ENCODE measurements at regions not wholly inside any gene's neighbourhood (a gene's known extent, or its start where the extent isn't known, plus 50 kb on each side); places are given as distances from the start of the nearest gene placed in this dataset.
A peak's percentile ranks its signal among the peaks of the same experiment; 100 is the strongest.

DNA sequence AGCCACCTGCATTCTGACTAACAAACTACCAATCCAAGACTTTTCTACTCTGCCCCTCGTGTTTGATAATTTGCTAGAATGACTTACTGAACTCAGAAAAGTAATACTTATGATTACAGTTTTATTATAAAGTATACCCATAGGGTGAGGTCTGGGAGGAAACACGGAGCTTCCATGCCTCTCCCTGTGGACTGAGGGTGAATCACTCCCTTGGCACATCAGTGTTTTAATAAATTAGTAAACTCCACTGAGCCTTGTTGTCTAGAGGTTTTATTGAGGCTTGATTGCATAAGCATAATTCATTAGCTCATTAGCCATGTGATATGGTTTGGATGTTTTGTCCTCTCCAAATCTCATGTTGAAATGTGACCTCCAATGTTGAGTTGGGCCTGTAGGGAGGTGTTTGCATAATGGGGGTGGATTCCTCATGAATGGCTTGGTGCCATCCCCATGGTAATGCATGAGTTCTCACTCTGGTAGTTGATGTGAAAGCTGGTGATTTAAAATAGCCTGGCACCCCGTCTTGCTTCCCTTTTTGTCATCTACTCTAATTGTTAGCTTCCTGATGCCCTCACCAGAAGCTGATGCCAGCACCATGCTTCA, 233.6 kb upstream of the TRPC7 start:
- Mint-ChIP-seq H3K4me3 (no peak overlapping the region), H3K4me1 (peaks cover 8% of the 10 kb centered on the region), H3K27ac (no peak overlapping the region), H3K27me3 (ENCODE audit: insufficient read depth, low read depth, poor library complexity) (no peaks in the 10 kb centered on the region), H3K36me3 (ENCODE audit: low read depth) (peaks cover 62% of the 10 kb centered on the region), H3K9me3 (peaks cover 52% of the 10 kb centered on the region)
- H2AFZ ChIP-seq: no peak overlapping the region
- no peaks in the 10 kb centered on the region for H3F3A ChIP-seq (replicated peaks; ENCODE audit: low read depth)
- H4K20me1 ChIP-seq (replicated peaks; ENCODE audit: insufficient read depth): no peaks in the 10 kb centered on the region
- ATAC-seq: no peak
- TF ChIP-seq, protein P1, sequence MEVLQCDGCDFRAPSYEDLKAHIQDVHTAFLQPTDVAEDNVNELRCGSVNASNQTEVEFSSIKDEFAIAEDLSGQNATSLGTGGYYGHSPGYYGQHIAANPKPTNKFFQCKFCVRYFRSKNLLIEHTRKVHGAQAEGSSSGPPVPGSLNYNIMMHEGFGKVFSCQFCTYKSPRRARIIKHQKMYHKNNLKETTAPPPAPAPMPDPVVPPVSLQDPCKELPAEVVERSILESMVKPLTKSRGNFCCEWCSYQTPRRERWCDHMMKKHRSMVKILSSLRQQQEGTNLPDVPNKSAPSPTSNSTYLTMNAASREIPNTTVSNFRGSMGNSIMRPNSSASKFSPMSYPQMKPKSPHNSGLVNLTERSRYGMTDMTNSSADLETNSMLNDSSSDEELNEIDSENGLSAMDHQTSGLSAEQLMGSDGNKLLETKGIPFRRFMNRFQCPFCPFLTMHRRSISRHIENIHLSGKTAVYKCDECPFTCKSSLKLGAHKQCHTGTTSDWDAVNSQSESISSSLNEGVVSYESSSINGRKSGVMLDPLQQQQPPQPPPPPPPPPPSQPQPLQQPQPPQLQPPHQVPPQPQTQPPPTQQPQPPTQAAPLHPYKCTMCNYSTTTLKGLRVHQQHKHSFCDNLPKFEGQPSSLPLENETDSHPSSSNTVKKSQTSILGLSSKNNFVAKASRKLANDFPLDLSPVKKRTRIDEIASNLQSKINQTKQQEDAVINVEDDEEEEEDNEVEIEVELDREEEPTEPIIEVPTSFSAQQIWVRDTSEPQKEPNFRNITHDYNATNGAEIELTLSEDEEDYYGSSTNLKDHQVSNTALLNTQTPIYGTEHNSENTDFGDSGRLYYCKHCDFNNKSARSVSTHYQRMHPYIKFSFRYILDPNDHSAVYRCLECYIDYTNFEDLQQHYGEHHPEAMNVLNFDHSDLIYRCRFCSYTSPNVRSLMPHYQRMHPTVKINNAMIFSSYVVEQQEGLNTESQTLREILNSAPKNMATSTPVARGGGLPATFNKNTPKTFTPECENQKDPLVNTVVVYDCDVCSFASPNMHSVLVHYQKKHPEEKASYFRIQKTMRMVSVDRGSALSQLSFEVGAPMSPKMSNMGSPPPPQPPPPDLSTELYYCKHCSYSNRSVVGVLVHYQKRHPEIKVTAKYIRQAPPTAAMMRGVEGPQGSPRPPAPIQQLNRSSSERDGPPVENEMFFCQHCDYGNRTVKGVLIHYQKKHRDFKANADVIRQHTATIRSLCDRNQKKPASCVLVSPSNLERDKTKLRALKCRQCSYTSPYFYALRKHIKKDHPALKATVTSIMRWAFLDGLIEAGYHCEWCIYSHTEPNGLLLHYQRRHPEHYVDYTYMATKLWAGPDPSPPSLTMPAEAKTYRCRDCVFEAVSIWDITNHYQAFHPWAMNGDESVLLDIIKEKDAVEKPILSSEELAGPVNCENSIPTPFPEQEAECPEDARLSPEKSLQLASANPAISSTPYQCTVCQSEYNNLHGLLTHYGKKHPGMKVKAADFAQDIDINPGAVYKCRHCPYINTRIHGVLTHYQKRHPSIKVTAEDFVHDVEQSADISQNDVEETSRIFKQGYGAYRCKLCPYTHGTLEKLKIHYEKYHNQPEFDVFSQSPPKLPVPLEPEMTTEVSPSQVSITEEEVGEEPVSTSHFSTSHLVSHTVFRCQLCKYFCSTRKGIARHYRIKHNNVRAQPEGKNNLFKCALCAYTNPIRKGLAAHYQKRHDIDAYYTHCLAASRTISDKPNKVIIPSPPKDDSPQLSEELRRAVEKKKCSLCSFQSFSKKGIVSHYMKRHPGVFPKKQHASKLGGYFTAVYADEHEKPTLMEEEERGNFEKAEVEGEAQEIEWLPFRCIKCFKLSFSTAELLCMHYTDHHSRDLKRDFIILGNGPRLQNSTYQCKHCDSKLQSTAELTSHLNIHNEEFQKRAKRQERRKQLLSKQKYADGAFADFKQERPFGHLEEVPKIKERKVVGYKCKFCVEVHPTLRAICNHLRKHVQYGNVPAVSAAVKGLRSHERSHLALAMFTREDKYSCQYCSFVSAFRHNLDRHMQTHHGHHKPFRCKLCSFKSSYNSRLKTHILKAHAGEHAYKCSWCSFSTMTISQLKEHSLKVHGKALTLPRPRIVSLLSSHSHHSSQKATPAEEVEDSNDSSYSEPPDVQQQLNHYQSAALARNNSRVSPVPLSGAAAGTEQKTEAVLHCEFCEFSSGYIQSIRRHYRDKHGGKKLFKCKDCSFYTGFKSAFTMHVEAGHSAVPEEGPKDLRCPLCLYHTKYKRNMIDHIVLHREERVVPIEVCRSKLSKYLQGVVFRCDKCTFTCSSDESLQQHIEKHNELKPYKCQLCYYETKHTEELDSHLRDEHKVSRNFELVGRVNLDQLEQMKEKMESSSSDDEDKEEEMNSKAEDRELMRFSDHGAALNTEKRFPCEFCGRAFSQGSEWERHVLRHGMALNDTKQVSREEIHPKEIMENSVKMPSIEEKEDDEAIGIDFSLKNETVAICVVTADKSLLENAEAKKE (CRISPR knock-in tag; IDR thresholded peaks at IDR 0.05): no peak
- TF ChIP-seq POLR2AphosphoS5 (IDR thresholded peaks at IDR 0.05; ENCODE audit: low read depth) (no peak), NANOG (IDR thresholded peaks at IDR 0.05; ENCODE audit: borderline replicate concordance) (no peak)
- H3K9me2 ChIP-seq (ENCODE audit: insufficient read depth): no peaks in the 10 kb centered on the region
- H3K27me3 ChIP-seq (ENCODE audit: insufficient read depth): no peaks in the 10 kb centered on the region
- no peaks in the 10 kb centered on the region for H3K4me1 ChIP-seq (ENCODE audit: insufficient read depth)
- peaks cover 25% of the 10 kb centered on the region for H3K36me3 ChIP-seq (ENCODE audit: insufficient read depth)
- H3K27ac ChIP-seq (ENCODE audit: low read depth): no peak overlapping the region
- H3K79me2 ChIP-seq (replicated peaks; ENCODE audit: insufficient read depth): no peaks in the 10 kb centered on the region
- no peak for DNase-seq (ENCODE audit: low spot score)
- H3K4me3 ChIP-seq: no peak overlapping the region
- H3K4me2 ChIP-seq: no peak overlapping the region

DNA sequence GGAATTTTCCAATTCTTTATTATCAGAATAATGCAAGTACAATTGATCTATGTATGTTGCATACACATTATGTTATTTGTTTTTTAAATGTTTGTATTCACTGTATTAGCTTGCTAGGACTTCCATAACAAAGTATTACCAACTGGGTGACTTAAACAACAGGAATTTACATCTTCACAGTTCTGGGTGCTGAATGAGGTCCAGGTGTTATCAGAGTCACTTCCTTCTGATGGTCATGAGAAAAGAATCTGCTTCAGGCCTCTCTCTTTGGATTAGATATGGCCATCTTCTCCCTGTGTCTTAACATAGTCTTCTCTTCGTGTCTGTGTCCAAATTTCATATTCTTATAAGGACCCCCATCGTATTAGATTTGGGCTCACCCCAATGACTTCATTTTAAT, 229.1 kb upstream of the TRPC7 start:
- TF ChIP-seq, protein P2, sequence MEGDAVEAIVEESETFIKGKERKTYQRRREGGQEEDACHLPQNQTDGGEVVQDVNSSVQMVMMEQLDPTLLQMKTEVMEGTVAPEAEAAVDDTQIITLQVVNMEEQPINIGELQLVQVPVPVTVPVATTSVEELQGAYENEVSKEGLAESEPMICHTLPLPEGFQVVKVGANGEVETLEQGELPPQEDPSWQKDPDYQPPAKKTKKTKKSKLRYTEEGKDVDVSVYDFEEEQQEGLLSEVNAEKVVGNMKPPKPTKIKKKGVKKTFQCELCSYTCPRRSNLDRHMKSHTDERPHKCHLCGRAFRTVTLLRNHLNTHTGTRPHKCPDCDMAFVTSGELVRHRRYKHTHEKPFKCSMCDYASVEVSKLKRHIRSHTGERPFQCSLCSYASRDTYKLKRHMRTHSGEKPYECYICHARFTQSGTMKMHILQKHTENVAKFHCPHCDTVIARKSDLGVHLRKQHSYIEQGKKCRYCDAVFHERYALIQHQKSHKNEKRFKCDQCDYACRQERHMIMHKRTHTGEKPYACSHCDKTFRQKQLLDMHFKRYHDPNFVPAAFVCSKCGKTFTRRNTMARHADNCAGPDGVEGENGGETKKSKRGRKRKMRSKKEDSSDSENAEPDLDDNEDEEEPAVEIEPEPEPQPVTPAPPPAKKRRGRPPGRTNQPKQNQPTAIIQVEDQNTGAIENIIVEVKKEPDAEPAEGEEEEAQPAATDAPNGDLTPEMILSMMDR (conservative IDR thresholded peaks at IDR 0.05; ENCODE audit: low read depth in 2 of 2): no peak
- TF ChIP-seq CREB1 (CRISPR knock-in tag; IDR thresholded peaks at IDR 0.05; ENCODE audit: low read depth) (no peak), EZH2phosphoT487 (IDR thresholded peaks at IDR 0.05; ENCODE audit: unreplicated experiment) (no peak), POLR2AphosphoS5 (IDR thresholded peaks at IDR 0.05; ENCODE audit: low read depth) (no peak)
- TF ChIP-seq, protein P3, sequence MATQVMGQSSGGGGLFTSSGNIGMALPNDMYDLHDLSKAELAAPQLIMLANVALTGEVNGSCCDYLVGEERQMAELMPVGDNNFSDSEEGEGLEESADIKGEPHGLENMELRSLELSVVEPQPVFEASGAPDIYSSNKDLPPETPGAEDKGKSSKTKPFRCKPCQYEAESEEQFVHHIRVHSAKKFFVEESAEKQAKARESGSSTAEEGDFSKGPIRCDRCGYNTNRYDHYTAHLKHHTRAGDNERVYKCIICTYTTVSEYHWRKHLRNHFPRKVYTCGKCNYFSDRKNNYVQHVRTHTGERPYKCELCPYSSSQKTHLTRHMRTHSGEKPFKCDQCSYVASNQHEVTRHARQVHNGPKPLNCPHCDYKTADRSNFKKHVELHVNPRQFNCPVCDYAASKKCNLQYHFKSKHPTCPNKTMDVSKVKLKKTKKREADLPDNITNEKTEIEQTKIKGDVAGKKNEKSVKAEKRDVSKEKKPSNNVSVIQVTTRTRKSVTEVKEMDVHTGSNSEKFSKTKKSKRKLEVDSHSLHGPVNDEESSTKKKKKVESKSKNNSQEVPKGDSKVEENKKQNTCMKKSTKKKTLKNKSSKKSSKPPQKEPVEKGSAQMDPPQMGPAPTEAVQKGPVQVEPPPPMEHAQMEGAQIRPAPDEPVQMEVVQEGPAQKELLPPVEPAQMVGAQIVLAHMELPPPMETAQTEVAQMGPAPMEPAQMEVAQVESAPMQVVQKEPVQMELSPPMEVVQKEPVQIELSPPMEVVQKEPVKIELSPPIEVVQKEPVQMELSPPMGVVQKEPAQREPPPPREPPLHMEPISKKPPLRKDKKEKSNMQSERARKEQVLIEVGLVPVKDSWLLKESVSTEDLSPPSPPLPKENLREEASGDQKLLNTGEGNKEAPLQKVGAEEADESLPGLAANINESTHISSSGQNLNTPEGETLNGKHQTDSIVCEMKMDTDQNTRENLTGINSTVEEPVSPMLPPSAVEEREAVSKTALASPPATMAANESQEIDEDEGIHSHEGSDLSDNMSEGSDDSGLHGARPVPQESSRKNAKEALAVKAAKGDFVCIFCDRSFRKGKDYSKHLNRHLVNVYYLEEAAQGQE (IDR thresholded peaks at IDR 0.05; ENCODE audit: unreplicated experiment): no peak
- ATAC-seq: no peak
- no peak for DNase-seq (ENCODE audit: low spot score)
- Histone ChIP-seq H3K4me2 (0 out of 2 replicates have a peak overlapping the region, but pooled peaks have one; percentile 6), H3K4me1 (ENCODE audit: insufficient read depth) (no peaks in the 10 kb centered on the region), H3K27me3 (ENCODE audit: insufficient read depth) (no peaks in the 10 kb centered on the region), H4K20me1 (replicated peaks; ENCODE audit: insufficient read depth) (no peaks in the 10 kb centered on the region), H3K9me2 (ENCODE audit: insufficient read depth) (no peaks in the 10 kb centered on the region), H3K4me3 (no peak overlapping the region), H3F3A (replicated peaks; ENCODE audit: low read depth) (no peaks in the 10 kb centered on the region), H2AFZ (no peak overlapping the region), H3K36me3 (ENCODE audit: insufficient read depth) (peaks cover 6% of the 10 kb centered on the region; the same call in 1 of the 2 replicates), H3K79me2 (replicated peaks; ENCODE audit: insufficient read depth) (no peaks in the 10 kb centered on the region), H3K27ac (ENCODE audit: low read depth) (no peak overlapping the region)
- Mint-ChIP-seq H3K9me3 (peaks cover 21% of the 10 kb centered on the region), H3K36me3 (ENCODE audit: low read depth) (peaks cover 46% of the 10 kb centered on the region), H3K27ac (no peak overlapping the region), H3K4me3 (no peak overlapping the region), H3K4me1 (peaks cover 10% of the 10 kb centered on the region), H3K27me3 (ENCODE audit: insufficient read depth, low read depth, poor library complexity) (no peaks in the 10 kb centered on the region)

Measured in GM23338 (cell line).